HG03432 (cell line): ENCODE measurements at regions not wholly inside any gene's neighbourhood (a gene's known extent, or its start where the extent isn't known, plus 50 kb on each side); places are given as distances from the start of the nearest gene placed in this dataset.

Experiments used
- ATAC-seq: cut with Tn5 transposase; IDR thresholded peaks from one replicate; pipeline ENCODE4 v1.9.1; 2021; ENCODE audit warnings: mild to moderate bottlenecking, moderate library complexity; ENCODE audit not compliant: unreplicated experiment

- no peak for ATAC-seq
Measured at GRCh38 chrX:16440446-16440845, 209.5 kb upstream of the S100G start.

DNA sequence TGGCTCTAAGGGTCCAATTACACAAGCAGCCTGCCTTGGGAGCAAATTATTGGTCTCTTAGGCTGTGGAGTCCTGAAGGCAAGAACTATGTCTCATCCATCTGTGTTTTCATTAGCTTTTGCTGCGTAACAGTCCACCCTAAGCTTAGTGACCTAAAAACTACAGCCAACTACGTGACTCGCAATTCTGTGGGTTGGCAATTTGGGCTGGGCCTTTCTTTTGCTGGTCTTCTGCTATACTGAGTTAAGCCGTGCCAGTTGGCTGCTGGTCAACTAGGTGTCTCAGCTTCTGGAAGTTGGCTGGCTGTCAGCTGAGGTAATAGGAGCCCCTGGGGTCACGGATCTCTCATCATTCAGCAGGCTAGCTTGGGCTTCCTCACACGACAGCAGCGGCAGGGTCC lies 205.6 kb upstream of the S100G start:
- no peak for ATAC-seq

- no peak for ATAC-seq
Measured at GRCh38 chrX:16445166-16445752, 204.7 kb upstream of the S100G start.

GRCh38 chrX:16451334-16451733 lies 198.6 kb upstream of the S100G start:
- no peak for ATAC-seq

DNA sequence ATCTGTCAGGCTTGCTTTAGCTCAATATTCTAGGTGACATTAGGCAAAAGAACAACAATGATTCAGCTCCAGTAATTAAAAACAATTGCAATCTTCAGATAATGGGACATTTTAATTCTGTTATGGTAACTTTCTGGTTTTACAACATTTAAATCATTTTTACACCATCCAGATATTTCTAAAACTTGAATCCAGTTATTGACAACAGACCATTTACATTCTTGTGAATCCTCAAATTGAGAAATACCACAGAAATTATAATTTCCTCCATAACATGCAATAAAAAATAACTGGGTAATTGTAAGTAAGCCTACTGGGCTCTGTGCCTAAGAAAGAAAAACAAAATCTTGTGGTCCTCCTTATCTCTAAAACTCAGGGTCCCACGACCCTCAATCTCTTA lies 195.0 kb upstream of the S100G start:
- no peak for ATAC-seq

GRCh38 chrX:16457239-16457638 lies 192.7 kb upstream of the S100G start:
- ATAC-seq = no peak

- ATAC-seq = no peak
Measured at GRCh38 chrX:16458208-16458607, 191.8 kb upstream of the S100G start.

GRCh38 chrX:16459008-16459407 lies 190.9 kb upstream of the S100G start:
- ATAC-seq = no peak

DNA sequence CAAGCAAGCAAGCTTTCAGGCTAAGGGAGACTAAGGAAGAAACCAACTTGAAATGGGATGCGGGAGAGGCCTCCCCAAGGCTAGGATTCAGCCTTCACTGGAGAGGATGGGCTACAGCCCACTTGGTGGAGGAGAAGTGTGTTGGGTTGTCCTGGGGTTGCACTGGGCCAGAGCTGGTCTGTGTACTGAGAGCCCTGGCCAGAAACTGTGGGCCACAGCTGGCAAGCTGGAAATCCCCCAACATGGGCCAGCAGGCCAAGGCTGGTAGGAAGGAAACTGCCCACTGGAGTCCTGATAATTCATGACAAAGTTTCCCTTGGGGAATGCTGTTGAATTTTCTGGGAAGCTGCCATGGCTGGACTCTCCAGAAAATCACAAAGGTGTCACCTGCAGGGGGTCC lies 188.0 kb upstream of the S100G start:
- ATAC-seq = no peak

DNA sequence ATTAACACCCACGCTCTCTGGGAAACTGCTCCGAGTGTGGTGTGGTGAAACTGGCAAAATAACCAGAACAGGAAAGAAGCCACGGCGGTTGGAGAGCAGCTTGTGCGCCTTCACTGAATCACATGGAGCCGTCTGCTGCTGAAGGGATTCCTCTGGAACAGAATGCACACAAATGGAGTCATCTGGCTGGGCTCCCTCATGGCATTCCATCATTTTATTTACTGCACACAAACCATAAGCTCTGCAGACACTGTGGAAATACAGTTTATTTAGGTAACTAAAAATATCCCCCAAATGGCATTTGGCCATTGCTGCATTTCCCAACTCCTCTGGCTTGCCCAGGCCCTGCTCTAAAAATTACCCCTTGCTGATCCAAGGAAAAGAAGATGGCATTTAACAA lies 187.0 kb upstream of the S100G start:
- ATAC-seq = no peak

GRCh38 chrX:16464369-16464768 lies 185.6 kb upstream of the S100G start:
- ATAC-seq = no peak

- ATAC-seq = no peak
Measured at GRCh38 chrX:16465081-16465876, 184.7 kb upstream of the S100G start.

GRCh38 chrX:16466640-16467432 lies 183.1 kb upstream of the S100G start:
- no peak for ATAC-seq

DNA sequence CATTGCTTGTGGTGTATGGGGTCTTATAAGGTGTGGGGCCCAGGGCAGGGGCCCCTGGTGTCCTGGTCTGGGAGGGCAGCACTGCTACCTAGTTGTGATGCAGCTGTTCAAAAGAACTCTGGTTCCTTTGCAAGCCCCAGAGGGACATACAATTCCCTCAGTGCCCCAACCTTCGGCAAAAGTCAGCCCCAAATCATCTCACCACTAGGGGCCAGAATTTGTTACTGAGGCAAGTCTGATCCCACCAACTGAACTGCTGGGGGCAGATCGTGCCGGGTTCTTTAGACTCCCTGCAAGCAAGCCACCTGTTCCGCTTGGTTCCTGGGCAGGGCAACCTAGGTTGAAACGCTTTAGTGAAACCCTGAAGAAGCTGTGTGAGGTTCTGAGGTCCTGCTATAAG lies 180.1 kb upstream of the S100G start:
- ATAC-seq = no peak

DNA sequence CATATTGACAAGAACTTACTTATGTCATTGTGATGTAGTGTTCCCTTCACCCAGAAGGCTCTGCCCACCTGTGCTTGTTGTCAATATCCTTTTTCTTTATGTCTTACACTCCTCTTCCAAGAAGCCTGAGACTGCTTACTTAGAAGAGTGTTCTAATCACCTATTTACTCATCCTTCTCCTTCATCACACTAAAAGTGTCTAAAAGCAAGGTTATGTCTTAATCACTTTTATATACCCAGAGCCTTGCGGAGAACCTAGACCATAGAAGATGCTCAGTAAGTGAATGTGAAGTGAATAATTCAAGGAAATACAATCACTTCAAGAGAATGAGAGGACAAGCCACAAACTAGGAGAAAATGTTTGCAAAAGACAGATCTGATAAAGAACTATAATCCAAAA lies 177.6 kb upstream of the S100G start:
- ATAC-seq = no peak

DNA sequence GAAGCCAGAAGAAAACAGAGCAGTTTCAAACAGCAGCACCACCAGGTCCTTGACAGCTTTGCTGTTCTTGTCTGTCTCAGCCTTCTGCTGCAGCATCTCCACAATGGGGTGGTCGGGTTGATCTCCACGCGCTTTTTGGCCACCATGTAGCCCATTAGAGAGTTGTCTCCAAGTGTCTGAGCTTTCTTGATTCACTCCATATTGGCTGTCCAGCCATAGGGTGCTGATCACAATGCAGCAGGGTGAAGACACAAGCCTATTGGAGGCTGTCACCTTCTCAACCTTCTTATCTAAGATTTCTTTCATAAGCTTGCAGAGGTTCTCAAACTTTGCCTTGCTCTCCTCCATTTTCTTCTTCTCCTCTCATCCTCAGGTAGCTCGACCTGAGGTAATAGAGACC lies 175.4 kb upstream of the S100G start:
- no peak for ATAC-seq

GRCh38 chrX:16476009-16476408 lies 173.9 kb upstream of the S100G start:
- ATAC-seq = no peak

DNA sequence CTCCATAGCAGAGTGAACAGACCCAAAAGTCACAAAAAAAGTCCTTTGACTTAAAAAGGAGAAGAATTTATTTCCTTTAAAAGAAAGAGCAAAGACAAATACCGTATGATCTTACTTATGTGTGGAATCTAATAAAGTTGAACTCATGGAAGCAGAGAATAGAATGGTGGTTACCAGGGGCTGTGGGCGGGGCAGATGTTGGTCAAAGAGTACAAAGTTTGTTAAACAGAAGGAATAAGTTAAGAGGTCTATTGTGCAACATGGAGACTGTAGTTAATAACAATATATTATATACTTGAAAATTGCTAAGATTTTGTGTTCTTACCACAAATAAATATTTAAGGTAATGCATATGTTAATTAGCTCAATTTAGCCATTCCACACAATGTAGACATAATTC lies 173.3 kb upstream of the S100G start:
- no peak for ATAC-seq

- no peak for ATAC-seq
Measured at GRCh38 chrX:16479206-16479869, 170.6 kb upstream of the S100G start.

GRCh38 chrX:16480049-16480448 lies 169.9 kb upstream of the S100G start:
- ATAC-seq = no peak

DNA sequence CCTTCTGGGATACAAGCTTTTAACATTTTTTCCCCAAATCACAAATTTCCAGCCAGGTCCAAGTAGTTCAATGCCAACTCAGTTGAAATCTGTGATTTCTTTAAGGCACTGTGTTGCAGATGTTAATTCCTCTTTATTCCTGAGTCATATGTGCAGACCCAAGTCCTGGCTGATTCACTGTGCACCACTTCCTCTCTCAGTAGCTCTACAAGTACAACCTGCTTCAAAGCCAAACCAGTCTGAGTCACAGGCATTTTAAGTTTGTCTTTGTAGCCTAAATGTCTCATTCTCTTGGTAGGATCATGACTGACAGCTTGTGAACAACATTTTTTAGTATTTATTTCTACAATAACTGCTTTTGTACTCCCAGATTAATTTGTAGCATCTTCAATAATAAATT lies 165.6 kb upstream of the S100G start:
- ATAC-seq = peak; percentile 61
